Activated naive CD8-positive, alpha-beta T cell treated with anti-CD3 and anti-CD28 coated beads for 36 hours (primary cell): ENCODE measurements at regions not wholly inside any gene's neighbourhood (a gene's known extent, or its start where the extent isn't known, plus 50 kb on each side); places are given as distances from the start of the nearest gene placed in this dataset.
"Not testable (repeated sequence)": the region's sequence is repeated elsewhere in the genome, so short reads cannot be mapped to it uniquely, and the experiment has no call there.

Experiments used
- DNase-seq: peaks from one replicate; pipeline ENCODE4 v3.0.0; 2021
- H3K27ac Mint-ChIP-seq: one replicate; pipeline ENCODE4 v1.8.0; 2022; ENCODE audit warnings: mild to moderate bottlenecking, moderate library complexity, mixed read lengths
- H3K27me3 Mint-ChIP-seq: one replicate; pipeline ENCODE4 v1.8.0; 2022; ENCODE audit warnings: mild to moderate bottlenecking, mixed read lengths
- H3K36me3 Mint-ChIP-seq: one replicate; pipeline ENCODE4 v1.8.0; 2021; ENCODE audit warnings: mild to moderate bottlenecking, mixed read lengths
- H3K4me1 Mint-ChIP-seq: one replicate; pipeline ENCODE4 v1.8.0; 2021; ENCODE audit warnings: mixed read lengths
- H3K4me3 Mint-ChIP-seq: one replicate; pipeline ENCODE4 v1.8.0; 2022; ENCODE audit warnings: mild to moderate bottlenecking, moderate library complexity, mixed read lengths
- H3K9me3 Mint-ChIP-seq: one replicate; pipeline ENCODE4 v1.8.0; 2022; ENCODE audit warnings: mixed read lengths

GRCh38 chr10:43997330-43997729 is 348.6 kb upstream of the ZNF32 start:
- H3K36me3 Mint-ChIP-seq = no peaks in the 10 kb centered on the region
- peaks cover 3% of the 10 kb centered on the region for H3K27me3 Mint-ChIP-seq
- no peak for DNase-seq
- no peak overlapping the region for H3K27ac Mint-ChIP-seq
- no peak overlapping the region for H3K4me3 Mint-ChIP-seq
- H3K4me1 Mint-ChIP-seq = no peaks in the 10 kb centered on the region
- no peaks in the 10 kb centered on the region for H3K9me3 Mint-ChIP-seq

DNA sequence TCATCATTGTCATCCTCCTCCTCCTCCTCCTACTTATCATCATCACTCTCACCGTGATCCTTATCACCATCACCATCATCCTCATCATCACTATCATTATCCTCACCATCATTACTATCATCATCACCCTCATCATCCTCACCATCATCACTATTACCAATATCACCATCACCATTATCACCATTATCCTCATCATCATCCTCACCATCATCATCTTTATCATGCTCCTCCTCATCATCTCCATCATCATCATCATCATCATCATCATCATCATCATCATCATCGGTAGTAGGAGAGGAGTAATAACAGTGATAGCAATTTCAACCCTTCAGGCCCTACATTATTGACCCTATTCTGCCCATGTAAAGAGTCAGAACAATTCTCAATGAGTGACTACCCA is 345.9 kb upstream of the ZNF32 start:
- peaks cover 3% of the 10 kb centered on the region for H3K27me3 Mint-ChIP-seq
- DNase-seq = no peak

GRCh38 chr10:43992816-43993215 is 344.1 kb upstream of the ZNF32 start:
- H3K36me3 Mint-ChIP-seq, H3K4me3 Mint-ChIP-seq, H3K27me3 Mint-ChIP-seq, H3K9me3 Mint-ChIP-seq, DNase-seq, H3K27ac Mint-ChIP-seq, H3K4me1 Mint-ChIP-seq: not testable (repeated sequence)

More for the DNA sequence above, 345.9 kb upstream of the ZNF32 start:
- no peak overlapping the region for H3K4me3 Mint-ChIP-seq
- H3K4me1 Mint-ChIP-seq = no peaks in the 10 kb centered on the region
- H3K27ac Mint-ChIP-seq = no peak overlapping the region
- no peaks in the 10 kb centered on the region for H3K36me3 Mint-ChIP-seq
- H3K9me3 Mint-ChIP-seq = no peaks in the 10 kb centered on the region

GRCh38 chr10:43986374-43986773 is 337.7 kb upstream of the ZNF32 start:
- no peak overlapping the region for H3K4me3 Mint-ChIP-seq
- H3K27me3 Mint-ChIP-seq = no peaks in the 10 kb centered on the region
- no peak overlapping the region for H3K27ac Mint-ChIP-seq
- peaks cover 1% of the 10 kb centered on the region for H3K9me3 Mint-ChIP-seq
- H3K4me1 Mint-ChIP-seq = peaks cover 2% of the 10 kb centered on the region
- no peak for DNase-seq
- H3K36me3 Mint-ChIP-seq = no peaks in the 10 kb centered on the region

DNA sequence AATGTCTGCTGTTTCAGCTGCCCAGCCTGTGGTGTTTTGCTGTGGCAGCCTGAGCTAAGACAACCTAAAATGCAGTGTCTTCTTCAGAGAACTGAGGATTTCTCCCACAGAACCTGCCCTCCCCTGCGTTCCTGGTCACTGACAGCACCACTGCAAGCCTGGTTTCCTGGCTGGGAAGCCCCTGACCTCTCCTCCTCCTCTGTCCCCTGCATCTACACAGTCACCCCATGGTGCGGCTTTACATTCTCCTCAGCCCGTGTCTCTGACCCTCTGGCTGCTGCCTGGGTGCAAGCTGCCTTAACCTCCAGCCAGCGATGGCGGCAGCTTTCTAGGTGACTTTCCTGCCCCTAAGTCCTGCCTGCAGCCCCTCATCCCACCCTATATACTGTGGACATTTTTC is 337.3 kb upstream of the ZNF32 start:
- Mint-ChIP-seq H3K4me3 (no peak overlapping the region), H3K4me1 (peaks cover 3% of the 10 kb centered on the region), H3K27ac (no peak overlapping the region), H3K36me3 (no peaks in the 10 kb centered on the region), H3K9me3 (peaks cover 1% of the 10 kb centered on the region), H3K27me3 (no peaks in the 10 kb centered on the region)
- DNase-seq = no peak

- Mint-ChIP-seq H3K4me3 (no peak overlapping the region), H3K27me3 (no peaks in the 10 kb centered on the region), H3K27ac (no peak overlapping the region), H3K36me3 (no peaks in the 10 kb centered on the region), H3K4me1 (peaks cover 9% of the 10 kb centered on the region), H3K9me3 (peaks cover 1% of the 10 kb centered on the region)
- DNase-seq = no peak
Observed at GRCh38 chr10:43983856-43984271, 335.2 kb upstream of the ZNF32 start.

- H3K4me3 Mint-ChIP-seq = no peak overlapping the region
- H3K4me1 Mint-ChIP-seq = peaks cover 9% of the 10 kb centered on the region
- no peaks in the 10 kb centered on the region for H3K36me3 Mint-ChIP-seq
- no peak for DNase-seq
- H3K9me3 Mint-ChIP-seq = peaks cover 1% of the 10 kb centered on the region
- H3K27me3 Mint-ChIP-seq = no peaks in the 10 kb centered on the region
- no peak overlapping the region for H3K27ac Mint-ChIP-seq
Observed at GRCh38 chr10:43983405-43983804, 334.7 kb upstream of the ZNF32 start.

- no peaks in the 10 kb centered on the region for H3K27me3 Mint-ChIP-seq
- H3K9me3 Mint-ChIP-seq = peaks cover 1% of the 10 kb centered on the region
Observed at GRCh38 chr10:43982250-43982649, 333.6 kb upstream of the ZNF32 start.

GRCh38 chr10:43981696-43982095 is 333.0 kb upstream of the ZNF32 start:
- Mint-ChIP-seq H3K9me3 (peaks cover 1% of the 10 kb centered on the region), H3K27ac (no peak overlapping the region), H3K4me1 (peaks cover 13% of the 10 kb centered on the region), H3K4me3 (no peak overlapping the region), H3K36me3 (no peaks in the 10 kb centered on the region), H3K27me3 (no peaks in the 10 kb centered on the region)
- DNase-seq = no peak

More at GRCh38 chr10:43982250-43982649, 333.6 kb upstream of the ZNF32 start:
- Mint-ChIP-seq H3K36me3 (no peaks in the 10 kb centered on the region), H3K27ac (no peak overlapping the region), H3K4me1 (peaks cover 13% of the 10 kb centered on the region), H3K4me3 (no peak overlapping the region)
- DNase-seq = no peak

- Mint-ChIP-seq H3K4me1 (peaks cover 13% of the 10 kb centered on the region), H3K36me3 (no peaks in the 10 kb centered on the region), H3K9me3 (peaks cover 1% of the 10 kb centered on the region), H3K27me3 (no peaks in the 10 kb centered on the region), H3K27ac (no peak overlapping the region), H3K4me3 (no peak overlapping the region)
- DNase-seq = no peak
Observed at GRCh38 chr10:43981232-43981631, 332.6 kb upstream of the ZNF32 start.

DNA sequence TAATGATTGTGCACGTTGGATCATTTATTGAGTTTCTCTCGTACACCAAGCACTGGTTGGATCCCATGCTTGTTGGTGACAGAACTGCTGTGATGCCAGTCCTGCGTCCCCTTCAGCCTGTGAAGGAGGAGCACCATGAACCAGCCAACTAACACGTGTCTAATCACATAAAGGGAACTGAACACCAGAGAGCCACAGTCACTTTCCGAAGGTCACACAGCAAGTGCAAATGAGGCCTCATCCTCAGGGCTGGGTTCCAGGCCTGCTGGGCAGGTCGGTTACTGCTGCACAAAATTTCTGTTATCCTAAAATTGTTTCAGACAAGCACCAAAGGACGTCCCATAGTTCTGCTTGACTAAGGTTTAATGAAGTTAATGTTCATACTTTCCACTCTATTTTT is 332.0 kb upstream of the ZNF32 start:
- Mint-ChIP-seq H3K27me3 (no peaks in the 10 kb centered on the region), H3K9me3 (peaks cover 1% of the 10 kb centered on the region), H3K4me1 (peaks cover 13% of the 10 kb centered on the region), H3K27ac (no peak overlapping the region), H3K4me3 (no peak overlapping the region), H3K36me3 (no peaks in the 10 kb centered on the region)
- no peak for DNase-seq

DNA sequence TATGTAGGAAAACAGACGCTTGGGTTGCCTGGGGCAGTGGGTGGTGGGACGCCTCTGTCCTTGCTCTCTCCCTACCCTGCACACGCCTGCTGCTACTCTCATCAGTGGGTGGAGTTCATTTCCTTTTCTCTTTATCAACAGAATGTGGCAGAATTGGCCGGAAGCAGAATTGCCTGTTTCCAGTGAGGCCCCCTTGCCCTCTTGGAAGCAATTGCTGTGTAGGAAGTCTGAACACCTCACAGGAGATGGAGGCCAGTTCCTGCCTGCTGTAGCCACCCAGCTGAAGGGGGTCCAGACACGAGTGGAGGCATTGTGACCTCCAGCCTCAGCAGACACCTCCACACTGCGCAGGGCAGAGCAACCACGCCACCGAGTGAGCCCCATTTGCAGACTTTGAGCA is 331.6 kb upstream of the ZNF32 start:
- no peak overlapping the region for H3K27ac Mint-ChIP-seq
- peaks cover 1% of the 10 kb centered on the region for H3K9me3 Mint-ChIP-seq
- DNase-seq = no peak
- no peaks in the 10 kb centered on the region for H3K27me3 Mint-ChIP-seq
- H3K4me3 Mint-ChIP-seq = no peak overlapping the region
- H3K36me3 Mint-ChIP-seq = no peaks in the 10 kb centered on the region
- peaks cover 13% of the 10 kb centered on the region for H3K4me1 Mint-ChIP-seq

GRCh38 chr10:43979551-43979950 is 330.9 kb upstream of the ZNF32 start:
- Mint-ChIP-seq H3K27me3 (no peaks in the 10 kb centered on the region), H3K4me1 (peaks cover 13% of the 10 kb centered on the region), H3K36me3 (no peaks in the 10 kb centered on the region), H3K4me3 (no peak overlapping the region), H3K27ac (no peak overlapping the region), H3K9me3 (peaks cover 1% of the 10 kb centered on the region)
- no peak for DNase-seq

GRCh38 chr10:43978936-43979335 is 330.3 kb upstream of the ZNF32 start:
- H3K27ac Mint-ChIP-seq = no peak overlapping the region
- DNase-seq = no peak
- no peaks in the 10 kb centered on the region for H3K27me3 Mint-ChIP-seq
- no peak overlapping the region for H3K4me3 Mint-ChIP-seq
- H3K36me3 Mint-ChIP-seq = no peaks in the 10 kb centered on the region
- H3K4me1 Mint-ChIP-seq = peaks cover 13% of the 10 kb centered on the region
- H3K9me3 Mint-ChIP-seq = peaks cover 1% of the 10 kb centered on the region

DNA sequence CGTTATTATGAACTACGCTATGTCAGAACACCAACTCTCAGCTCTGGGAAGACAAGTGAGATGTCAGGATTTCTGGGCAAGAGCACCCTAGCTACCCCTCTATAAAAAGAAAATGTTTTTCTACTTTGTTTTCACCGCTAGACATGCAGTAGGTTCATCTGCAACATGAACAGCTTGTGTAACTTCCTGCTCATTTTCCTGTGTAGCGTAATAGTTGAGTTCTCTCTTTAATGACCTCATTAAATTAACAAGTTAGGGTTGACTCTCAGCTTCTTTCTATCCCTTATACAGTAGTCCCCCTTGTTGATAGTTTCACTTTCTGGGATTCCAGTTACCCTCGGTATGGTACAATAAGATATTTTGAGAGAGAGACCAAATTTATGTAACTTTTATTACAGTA is 329.4 kb upstream of the ZNF32 start:
- H3K4me1 Mint-ChIP-seq = peaks cover 13% of the 10 kb centered on the region

GRCh38 chr10:43976292-43976691 is 327.6 kb upstream of the ZNF32 start:
- H3K9me3 Mint-ChIP-seq = no peaks in the 10 kb centered on the region
- H3K27me3 Mint-ChIP-seq = no peaks in the 10 kb centered on the region
- no peak for DNase-seq
- H3K4me1 Mint-ChIP-seq = peaks cover 10% of the 10 kb centered on the region
- H3K36me3 Mint-ChIP-seq = no peaks in the 10 kb centered on the region
- no peak overlapping the region for H3K4me3 Mint-ChIP-seq
- H3K27ac Mint-ChIP-seq = no peak overlapping the region

More for the DNA sequence above, 329.4 kb upstream of the ZNF32 start:
- no peaks in the 10 kb centered on the region for H3K27me3 Mint-ChIP-seq
- no peak for DNase-seq
- H3K9me3 Mint-ChIP-seq = peaks cover 1% of the 10 kb centered on the region
- H3K4me3 Mint-ChIP-seq = no peak overlapping the region
- H3K36me3 Mint-ChIP-seq = no peaks in the 10 kb centered on the region
- no peak overlapping the region for H3K27ac Mint-ChIP-seq

GRCh38 chr10:43973801-43974200 is 325.1 kb upstream of the ZNF32 start:
- Mint-ChIP-seq H3K9me3 (no peaks in the 10 kb centered on the region), H3K36me3 (no peaks in the 10 kb centered on the region), H3K4me1 (peaks cover 4% of the 10 kb centered on the region), H3K27ac (no peak overlapping the region), H3K27me3 (no peaks in the 10 kb centered on the region), H3K4me3 (no peak overlapping the region)
- DNase-seq = no peak
